CD4-positive, alpha-beta T cell treated with Interleukin-2 at 100 ng/mL for 4 hours (primary cell): ENCODE measurements at regions not wholly inside any gene's neighbourhood (a gene's known extent, or its start where the extent isn't known, plus 50 kb on each side); places are given as distances from the start of the nearest gene placed in this dataset.
"Not testable (repeated sequence)": the region's sequence is repeated elsewhere in the genome, so short reads cannot be mapped to it uniquely, and the experiment has no call there.

Experiments
- DNase-seq: peaks from one replicate; pipeline ENCODE4 v3.0.0-alpha.2; 2020; ENCODE audit warnings: low spot score

- DNase-seq = no peak
Observed at GRCh38 chr5:87746891-87747377, 334.2 kb upstream of the CCNH start.

GRCh38 chr5:87746341-87746740 is 333.6 kb upstream of the CCNH start:
- no peak for DNase-seq

DNA sequence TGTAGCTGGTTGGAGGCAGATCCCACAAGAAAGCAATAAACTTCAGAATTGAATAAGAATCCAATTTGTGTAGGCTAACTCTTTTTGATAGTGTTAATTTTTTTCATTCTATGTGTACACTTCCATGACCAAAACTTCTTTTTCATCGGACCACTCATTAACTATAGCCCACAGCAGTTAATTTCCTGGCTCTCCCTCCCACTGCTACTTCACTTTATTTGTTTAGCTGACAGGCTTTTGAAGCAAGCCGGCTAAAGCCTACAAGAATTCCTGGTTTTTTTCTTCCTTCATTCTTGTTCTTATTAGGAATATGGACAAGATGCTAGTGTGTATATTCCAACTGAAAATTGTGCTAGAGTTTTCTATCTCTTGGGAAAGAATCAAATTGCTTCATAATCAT is 329.2 kb upstream of the CCNH start:
- no peak for DNase-seq

- DNase-seq = no peak
Observed at GRCh38 chr5:87735923-87736322, 323.2 kb upstream of the CCNH start.

- no peak for DNase-seq
Observed at GRCh38 chr5:87733897-87734296, 321.2 kb upstream of the CCNH start.

DNA sequence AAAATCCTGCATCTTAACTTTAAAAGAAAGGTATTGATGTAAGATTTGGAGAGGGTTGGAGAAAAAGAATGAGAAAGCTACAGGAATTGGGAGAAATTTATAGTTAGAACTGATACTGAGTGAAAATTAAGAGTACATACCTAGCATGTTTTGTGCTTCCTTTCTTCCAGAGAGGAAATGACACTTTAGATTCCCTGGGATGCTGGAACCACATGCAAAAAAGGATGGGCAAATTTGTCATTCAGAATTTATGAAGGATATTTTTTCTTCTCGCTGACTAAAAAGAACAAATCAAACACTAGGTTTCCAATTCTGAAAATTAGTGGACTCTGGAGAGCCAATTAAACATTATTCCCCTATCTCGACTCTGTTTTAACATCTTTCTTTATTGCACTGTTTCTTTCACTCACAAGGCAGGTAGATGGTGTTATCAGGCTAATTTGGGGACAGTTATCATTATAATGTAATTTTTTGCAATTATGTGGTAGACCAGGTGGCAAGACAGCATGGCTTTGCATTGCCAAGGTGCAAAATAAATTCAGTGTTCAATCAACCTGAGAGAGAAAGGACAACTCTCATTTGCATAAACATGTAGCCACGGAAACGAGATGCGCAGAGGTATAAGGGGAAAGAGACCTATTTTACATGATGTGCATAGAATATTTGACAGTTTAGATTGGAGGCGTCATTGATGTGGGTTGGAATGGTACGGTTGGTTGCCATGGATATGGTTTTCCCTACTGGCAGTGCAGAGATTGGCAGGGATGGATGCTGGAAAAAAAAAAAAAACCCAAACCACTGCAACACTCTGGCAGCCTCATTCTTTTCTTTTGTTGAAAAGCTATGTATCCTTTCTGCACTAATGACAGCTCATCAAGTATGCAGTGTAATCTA is 320.4 kb upstream of the CCNH start:
- DNase-seq = no peak

DNA sequence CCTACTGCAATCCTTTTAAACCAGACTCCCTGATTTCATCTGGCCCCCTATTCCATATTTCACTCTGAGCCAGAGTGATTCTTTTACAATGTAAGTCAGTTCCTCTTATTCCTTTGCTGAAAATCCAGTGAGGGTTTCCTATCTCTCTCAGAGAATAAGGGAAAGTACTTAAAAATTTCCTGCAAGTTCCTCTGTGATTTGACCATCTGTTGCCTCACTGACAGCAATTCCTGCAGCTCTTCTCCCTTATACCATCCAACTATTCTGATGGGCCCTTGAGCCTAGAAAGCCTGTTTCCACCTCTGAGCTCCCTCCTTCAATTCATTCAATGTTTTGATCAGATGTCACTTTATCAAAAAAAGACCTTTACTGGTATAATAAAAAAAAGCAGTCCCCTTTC is 317.1 kb upstream of the CCNH start:
- no peak for DNase-seq

DNA sequence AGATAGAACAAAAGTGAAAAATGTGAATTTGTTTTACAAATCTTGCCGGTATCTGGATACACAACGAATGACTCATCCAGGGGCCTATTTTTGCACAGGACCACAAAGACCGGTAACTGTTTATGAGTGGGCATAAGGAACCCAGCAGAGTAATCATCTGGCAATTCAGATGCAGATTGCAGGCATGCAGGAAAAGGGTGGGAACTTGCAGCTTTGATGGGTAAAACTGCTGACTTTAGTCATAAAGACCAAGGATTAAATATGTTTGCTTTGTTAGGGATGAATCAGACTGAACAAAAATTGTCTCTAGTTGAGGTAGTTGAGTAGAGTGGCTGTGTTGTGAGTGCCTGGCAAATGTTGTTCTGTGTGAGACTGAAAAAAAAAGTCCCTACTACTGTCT is 309.6 kb upstream of the CCNH start:
- DNase-seq = no peak

- not testable (repeated sequence) for DNase-seq
Observed at GRCh38 chr5:87718224-87718925, 305.6 kb upstream of the CCNH start.

GRCh38 chr5:87717761-87718160 is 305.0 kb upstream of the CCNH start:
- DNase-seq = no peak

DNA sequence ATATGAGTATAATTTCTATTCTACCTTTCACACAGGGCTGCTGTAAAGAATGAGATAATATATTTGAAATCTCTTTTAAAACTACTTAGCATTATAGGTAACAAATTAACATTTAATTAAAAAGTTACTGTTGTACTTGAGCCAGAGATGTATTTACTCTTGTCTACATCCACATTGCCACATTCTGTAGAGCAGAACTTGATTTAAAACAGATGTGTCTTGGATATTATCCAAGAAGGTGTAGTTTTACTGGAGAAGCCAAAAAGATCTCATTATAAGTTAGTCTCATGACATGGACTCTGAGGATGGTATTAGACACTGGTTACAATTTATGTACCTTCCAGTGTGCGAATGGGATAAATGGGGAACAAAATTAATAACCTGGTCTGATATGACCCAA is 293.1 kb upstream of the CCNH start:
- DNase-seq = no peak

- DNase-seq = no peak
Observed at GRCh38 chr5:87686975-87687374, 274.2 kb upstream of the CCNH start.

DNA sequence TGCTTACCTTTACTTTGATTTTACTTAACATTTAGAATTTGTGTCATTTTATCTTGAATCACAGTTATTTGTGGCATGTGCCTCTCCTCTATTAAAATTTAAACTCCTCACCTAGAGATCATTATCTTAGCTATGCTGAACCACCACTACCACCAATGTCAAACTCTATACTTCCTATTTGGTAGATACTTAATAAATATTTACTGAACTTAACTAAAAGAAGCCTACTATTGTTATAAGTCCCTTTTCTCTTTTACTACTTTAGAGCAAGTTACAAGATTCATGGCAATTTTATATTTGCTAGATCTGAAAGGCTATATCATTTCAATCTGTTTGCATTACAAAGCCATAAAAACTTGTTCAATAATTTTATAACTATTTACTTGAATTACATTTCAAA is 273.3 kb upstream of the CCNH start:
- DNase-seq = no peak

DNA sequence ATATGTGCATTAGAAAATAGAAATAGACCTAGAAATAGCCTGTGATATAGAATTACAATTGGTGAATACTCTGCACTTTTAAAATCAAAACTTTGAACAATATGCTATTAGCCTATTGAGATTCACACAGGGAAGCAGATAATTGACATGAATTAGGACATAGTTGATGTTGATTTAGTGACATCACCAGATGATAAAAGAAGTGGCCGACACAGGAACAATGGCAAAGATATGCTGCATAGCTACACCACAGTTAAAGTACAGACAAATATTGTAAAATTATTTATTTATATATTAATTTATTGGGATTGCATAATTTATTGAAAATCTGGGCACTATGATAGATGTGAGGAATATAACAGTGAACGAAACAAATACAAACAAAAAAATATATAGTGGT is 261.5 kb upstream of the CCNH start:
- no peak for DNase-seq

GRCh38 chr5:87671146-87671545 is 258.4 kb upstream of the CCNH start:
- no peak for DNase-seq

DNA sequence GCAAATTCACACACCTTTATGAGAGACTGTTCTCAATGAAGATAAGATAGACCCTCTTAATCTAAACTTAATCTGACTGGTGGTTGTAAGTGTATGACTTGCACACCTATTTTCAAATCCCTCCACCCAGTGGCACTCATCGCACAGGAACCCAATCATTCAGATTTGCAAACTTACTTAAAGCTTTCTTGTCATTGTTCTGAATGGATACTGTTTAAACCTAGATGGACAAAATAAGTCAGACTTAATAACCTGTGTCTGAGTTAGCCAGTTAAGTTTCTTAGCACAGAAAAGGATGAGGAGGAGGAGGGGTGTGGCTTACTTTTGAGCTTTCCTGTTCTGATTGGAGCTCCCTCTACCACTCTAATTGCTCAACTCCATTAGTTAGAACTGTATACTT is 252.4 kb upstream of the CCNH start:
- no peak for DNase-seq

DNA sequence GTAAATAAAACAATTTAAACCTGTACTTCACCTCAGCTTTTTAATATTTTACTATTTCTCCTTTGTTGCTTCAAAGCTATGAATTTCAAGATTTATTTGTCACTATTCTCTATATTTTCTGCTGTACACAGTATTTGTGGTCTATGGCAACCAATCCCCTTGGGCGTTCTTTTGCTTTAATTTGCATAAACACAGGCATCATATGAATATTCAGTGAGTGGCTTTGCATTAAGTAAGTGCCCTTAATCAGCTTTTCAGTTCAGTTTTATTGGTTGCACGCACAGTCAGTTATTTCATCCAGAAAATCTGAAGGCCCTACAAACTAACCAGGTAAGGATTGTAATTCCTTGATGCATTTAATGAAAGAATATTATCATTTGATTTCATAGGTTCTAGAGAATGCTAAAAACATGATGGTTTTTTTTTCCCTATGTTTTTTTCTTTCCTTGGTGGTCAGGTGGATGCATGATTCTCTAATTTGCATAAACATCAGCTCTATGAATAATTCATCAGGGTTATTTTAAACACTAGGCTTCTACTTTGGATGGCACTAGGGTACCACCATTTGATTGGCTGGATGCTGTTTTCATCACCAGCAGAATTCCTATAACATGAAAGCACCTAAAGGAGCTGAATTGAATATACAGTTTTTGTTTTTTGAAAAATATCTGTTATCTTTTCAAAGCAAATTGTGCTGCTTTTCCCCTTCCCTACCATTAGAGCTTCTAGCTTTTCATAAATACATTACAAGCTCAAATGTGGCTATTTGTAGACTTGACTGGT is 249.2 kb upstream of the CCNH start:
- no peak for DNase-seq

DNA sequence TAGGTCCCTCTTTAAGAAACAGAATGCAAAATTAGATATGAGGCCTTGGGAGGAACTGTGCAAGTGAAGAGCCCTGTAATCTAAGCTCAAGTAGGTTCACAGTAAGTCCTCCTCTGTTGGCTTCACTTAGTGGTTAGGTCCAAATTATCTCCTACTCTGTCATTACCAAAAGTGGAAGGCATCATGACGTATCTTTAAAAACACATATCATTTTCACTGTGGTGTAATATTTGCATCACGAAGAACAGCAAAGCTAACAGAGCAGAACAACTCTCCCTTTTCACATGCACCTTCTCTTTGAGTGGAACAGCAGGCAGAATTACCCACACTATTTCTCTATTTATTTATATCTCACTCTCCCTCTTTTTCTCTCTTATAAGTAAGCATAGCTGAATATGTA is 240.5 kb upstream of the CCNH start:
- no peak for DNase-seq

GRCh38 chr5:87650284-87650683 is 237.6 kb upstream of the CCNH start:
- DNase-seq = no peak

DNA sequence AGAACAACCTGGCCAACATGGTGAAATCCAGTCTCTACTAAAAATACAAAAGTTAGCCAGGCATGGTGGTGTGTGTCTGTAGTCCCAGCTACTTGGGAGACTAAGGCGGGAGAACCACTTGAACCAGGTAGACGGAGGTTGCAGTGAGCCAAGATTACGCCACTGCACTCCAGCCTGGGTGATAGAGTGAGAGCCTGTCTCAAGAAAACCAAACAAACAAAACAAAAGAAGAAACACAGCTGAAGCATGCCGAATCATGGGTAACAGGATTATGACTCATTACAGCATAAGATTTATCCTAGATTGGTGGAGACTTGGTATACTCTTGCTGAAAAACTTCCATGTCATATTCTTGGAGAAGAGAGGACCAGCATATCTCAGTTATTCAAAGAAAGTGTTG is 236.7 kb upstream of the CCNH start:
- DNase-seq = no peak

GRCh38 chr5:87645224-87645623 is 232.5 kb upstream of the CCNH start:
- no peak for DNase-seq

- no peak for DNase-seq
Observed at GRCh38 chr5:87640902-87641301, 228.2 kb upstream of the CCNH start.

GRCh38 chr5:87627363-87627762 is 214.6 kb upstream of the CCNH start:
- no peak for DNase-seq
